HG03196 (cell line): ENCODE measurements at regions not wholly inside any gene's neighbourhood (a gene's known extent, or its start where the extent isn't known, plus 50 kb on each side); places are given as distances from the start of the nearest gene placed in this dataset.

Experiments used
- ATAC-seq: cut with Tn5 transposase; IDR thresholded peaks from one replicate; pipeline ENCODE4 v1.9.1; 2021; ENCODE audit not compliant: unreplicated experiment

DNA sequence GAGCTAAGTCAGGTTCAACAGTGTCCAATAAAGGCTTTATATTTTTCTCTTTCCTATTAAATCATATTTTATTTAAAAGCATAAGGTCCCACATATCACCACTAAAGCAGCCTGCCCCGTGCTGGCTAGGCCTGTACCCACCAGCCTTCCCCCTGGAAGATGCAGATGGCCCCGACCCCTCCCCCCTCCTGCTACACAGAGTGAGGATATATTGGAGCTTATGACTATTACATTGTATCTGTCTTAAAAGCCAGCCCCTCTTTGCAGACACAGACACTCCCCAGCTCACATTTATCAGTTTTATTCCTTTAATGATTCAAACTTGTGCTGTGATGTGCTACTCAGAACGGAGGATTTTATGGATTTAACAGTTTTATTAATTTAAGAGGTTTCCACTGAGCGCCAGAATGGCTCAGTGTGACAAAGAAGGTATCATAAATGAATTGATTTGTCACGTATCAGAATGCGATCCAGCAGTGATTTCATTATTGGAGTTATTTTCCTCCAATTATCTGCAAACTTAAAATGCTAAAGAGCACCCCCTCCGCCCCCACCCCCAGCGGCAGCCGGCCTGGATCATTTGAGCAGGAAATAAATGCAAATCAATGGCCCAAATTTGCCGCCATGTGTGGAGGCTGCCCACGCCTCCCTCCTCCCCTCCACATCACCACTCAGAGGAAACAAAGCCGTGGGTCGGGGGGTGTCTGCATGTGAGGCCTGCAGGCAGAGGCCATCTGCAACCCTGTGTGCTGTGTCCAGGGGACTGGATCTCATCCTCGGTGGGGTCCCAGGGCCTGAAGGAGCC, 72.6 kb upstream of the ZMIZ1 start:
- ATAC-seq = no peak

DNA sequence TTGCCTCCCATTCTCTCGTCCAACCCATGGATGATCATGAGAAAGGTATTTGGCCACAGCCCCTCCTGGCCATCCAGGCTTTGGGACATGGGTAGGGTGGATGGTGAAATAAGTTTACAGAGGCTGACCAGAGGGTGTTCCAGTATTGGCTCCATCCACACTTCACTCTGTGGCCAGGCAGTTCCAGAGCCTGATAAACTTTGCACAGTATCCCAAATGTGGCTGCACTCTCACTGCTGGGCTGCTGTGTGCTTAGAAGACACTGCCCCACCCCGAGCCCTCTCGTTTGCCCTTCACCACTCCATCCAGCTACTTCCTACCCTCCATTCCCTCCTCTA, 72.0 kb upstream of the ZMIZ1 start:
- no peak for ATAC-seq

DNA sequence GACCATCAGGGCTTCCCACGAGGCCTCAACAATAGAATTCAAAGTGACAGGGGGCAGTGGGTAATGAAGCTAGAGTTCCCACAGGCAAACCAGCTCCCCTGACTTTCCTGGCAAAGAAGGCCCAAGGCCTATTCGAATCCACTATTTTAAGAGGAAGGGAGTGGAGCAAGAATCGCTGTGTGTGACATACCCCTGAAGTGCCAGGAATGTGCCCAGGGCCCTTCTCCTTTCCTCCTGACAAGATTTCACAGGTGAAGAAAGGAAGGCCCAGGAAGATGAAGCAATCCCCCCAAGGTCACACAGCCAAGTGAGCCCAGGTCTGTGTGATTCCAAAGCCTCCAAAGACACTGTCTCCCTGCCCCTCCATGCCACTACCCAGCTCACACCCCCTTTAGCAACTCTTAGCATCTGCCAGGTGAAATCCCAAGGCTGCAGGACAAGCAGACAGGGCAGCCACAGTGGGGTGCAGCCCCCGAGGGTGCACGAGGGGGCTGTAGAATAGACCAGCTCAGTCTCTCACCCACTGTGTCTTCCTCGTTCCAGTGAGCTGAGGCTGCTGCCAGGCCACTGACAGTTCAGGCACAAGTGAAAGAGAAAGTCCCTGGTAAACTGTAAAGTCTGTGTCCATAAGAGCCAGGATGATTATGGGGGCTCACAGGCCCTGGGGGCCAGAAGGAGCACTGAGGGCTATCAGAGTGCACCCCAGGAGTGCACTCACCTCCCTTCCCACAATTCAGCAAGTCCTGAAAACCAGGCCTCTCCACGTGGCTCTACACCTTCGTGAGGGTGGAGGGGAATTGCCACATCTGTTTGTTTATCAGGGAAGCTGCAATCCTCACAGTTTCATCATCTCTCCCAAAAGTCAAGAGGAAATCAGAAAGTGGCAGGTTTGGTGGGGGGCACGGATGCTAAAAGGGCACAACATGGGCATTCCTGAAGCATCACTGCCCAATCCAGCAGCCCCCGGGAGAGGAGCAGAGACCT, 70.8 kb upstream of the ZMIZ1 start:
- ATAC-seq = no peak

DNA sequence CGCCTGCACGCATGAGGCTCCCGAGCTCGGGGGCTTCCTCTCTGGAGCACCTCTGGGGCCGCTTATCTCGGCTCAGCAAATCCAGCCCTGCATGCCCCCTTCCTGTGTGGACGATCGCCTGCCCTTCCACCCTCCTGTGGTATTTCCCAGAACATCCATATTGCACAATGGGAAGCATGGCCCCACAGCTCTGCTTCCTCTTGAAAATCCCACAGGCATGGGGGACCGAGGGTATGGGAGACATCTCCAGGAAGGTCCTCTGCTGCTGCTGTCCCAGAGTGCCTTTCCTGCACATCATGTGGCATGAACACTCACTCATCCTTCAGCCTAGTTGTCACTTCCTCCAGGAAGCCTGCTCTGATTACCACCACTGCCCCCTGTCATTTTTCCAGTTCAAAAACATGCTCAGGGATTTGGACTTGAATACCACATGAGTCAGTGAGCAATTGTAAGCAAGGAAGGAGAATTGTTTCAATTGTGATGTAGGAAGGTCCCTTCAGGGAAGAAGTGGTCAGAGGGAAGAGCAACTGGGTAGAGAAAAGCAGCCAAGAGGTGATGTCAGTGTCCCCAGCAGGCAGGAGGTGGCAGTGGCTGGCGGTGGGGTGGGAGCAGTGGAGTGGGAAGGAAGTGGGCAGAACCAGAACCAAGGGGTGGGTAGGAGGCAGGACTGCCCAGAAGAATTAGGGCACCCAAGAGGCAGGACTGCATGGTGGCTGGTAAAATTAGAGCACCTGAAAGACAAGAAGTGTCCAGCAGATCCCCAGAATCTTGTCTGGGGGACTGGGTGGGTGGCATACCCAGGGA, 67.5 kb upstream of the ZMIZ1 start:
- no peak for ATAC-seq

DNA sequence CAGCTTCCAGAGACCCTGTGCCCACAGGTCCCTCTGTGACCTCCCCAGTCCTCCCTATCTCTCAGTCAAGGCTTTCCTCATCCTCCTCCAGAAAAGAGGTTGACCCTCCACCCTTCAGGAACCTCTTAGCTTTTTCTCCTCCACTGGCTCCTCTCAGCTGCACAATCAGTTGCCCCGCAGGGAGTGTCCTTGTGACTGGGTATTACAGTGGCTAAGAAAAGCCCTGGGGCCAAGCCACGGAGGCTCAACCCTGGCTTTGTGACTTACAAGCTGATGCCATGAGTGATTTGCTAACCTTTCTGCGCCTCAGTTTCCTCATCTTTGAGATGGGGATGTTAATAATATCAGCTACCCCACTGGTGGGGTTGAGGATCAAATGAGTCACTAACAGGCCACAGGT, 66.4 kb upstream of the ZMIZ1 start:
- no peak for ATAC-seq

DNA sequence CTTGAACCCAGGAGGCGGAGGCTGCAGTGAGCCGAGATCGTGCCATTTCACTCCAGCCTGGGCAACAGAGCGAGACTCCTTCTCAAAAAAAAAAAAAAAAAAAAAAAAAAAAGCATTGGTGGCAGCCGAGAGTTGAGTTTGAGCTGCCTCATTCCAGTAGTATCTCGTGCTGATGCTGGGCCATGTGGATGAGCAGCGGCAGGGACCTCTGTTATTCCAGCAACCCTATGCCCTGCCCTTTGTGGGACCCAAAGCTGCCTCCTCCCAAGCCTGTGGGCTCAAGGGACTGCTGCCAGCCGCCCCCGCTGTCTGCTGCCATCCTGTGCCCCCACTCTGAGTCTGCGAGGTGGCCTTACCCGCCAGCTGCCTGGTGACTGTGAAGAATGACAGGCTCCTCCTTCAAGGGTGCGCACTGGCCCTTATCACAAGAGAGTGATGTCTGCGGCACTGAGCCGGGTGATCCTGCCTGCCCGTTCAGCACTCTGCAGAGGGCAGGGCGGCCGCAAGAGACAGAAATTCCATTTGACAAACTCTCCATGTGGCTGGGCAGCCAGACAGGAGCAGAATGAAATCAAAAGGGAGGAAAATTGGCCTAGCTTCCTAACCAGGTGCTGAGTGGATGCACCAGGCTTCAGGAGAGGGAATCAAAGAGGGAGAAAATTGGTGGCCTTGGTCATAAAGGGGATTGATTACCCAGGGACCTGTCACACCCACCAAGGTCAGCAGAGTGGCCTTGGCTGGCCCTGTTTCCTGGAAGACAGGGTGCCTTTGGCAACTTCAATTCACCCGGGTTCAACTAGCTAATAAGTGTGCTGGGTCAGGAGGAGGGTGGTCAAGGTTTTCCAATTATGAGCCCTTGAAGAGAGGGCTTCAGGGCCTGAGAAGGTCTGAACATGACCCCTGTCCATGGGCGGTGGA, 65.3 kb upstream of the ZMIZ1 start:
- no peak for ATAC-seq

DNA sequence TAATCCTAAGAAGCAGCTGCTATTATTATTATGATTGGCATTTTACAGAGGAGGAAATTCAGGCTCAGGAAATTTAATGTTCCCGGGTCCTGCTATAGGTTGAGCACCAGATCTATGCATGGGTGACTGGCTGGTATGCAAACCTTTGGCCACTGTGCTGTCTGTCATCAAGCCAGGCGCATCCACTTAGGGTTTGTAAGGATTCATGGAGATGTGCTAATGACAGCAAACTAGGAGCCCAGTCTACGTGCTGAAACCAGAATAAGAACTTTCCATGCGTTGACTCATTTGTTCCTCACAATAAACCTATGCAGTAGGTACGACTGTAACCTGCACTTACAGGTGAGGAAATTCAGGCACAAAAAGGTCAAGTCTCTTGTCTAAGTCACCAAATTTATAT, 64.5 kb upstream of the ZMIZ1 start:
- ATAC-seq = no peak

DNA sequence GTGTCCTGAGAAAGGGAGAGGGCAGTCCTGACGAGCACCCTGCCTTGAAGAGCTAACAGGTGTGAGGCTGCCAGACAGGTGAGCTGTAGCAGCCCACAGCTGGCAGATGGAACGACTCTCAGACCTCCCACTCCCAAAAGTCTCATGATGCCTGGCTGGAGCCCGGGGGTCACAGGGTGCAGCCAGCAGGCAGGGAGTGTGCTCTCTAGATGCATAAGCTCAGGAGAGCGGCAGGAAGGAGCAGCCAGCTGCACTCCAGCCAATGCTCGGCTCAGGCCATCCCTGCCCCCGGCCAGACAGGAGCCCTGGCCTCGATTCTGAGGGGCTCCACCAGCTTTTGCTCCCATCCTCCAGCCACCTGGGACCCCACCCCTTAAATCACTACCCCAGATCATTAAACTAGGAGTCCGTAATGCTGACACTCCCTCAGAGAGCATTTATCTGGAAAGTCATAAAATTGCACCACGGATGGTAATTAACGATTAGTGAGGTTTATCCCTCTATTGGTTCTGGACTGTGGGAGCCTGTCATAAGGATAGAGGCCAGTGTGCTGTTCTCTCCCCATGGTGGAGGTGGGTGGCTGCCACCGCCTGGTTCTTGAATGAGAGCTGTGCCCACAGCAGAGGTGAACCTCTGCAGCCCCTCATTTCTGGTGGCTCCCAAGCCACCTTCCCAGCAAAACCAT, 63.5 kb upstream of the ZMIZ1 start:
- ATAC-seq = no peak

DNA sequence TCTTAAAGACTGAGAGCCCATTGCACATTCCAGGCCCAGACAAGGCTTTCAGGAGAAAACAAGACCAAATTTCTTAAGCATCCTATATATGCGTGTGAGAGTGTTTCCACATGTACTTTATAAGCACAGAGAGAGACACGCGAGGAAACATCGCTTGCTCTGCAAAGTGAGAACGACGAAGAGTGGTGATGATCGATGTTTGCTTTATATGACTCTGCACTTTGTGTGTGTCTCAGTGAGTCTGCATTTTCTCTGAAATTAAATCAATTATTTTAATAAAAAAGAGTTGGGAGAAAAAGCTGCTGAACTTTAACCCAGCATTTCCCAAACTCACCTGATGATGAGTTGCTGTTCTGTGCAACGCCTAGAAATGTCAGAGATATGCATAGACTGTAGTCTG, 61.7 kb upstream of the ZMIZ1 start:
- no peak for ATAC-seq

DNA sequence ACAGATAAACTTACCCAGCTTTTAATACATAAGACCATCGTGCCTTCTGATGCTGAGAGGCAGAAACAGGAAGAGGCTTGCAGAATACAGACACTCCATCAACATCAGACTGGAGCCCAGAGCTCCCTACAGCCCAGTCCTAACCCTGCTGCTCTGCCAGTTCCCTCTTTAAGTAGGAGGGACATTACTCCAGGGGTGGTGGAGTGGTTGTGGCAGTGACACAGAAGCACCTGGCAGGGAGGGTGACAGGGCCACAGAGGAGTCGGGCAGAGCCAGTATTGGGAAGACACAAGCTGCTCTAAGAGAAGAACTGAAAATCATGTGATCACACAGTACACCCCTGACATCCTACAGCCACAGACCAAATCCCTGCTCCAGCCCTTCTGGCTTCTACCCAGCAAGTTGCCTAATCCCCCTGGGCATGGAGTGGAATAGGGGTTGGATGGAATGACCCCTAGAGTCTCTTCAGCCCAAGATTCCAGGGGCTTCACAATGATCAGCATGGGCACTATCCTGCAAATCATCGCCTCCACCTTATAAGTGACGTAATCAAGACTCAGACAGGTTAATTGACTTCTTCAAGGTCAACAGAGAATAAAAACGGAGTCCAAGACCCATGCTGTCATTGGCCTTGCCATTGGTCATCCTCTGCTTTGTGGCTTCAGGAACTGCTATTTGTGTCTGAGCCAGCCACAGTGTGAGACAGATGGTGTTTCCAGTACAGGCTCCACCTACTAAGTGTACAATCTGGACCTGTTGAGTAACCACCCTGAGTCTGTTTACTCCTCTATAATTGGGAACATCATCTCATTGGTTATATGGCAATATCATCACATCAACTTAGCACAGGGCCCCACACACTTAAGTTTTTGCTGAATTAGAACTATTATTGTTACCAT, 61.1 kb upstream of the ZMIZ1 start:
- ATAC-seq = no peak

DNA sequence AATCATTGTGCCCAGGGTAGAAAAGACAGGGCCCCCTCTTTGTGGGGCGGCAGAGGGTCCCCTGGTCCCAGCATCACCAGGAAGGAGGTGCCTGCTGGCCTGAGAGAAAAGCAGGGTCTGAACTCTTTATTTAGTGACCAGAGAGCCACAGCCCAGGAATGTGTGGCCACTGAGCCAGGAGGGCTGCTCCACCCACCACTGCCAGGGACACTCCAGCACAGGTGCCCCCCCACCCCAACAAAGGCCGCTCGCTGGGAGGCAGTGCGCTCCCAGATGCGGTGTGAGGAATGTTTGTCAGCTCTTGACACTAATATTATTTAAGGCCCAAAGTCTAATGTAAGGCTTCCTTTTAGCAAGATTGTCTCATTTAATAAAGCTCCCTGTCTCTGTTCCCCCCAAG, 59.6 kb upstream of the ZMIZ1 start:
- ATAC-seq = no peak

DNA sequence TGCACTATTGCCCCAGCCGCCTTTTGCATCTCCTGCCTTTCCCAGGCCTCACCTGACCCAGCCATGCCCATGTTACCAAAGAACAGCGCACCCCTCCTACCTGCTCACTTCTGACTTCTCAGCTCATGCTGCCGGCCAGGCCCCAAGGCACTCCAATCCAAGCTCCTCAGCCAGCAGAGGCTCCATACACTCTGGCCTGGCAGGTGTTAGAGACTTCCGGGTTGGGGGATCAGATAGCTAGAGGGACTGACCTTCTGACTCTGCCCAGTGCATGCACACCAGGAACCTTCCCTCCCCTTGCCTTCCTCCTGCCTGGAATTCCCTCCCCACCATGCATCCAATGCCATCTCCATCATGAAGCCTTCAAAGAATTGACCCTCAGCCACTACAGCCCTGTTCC, 56.2 kb upstream of the ZMIZ1 start:
- no peak for ATAC-seq

DNA sequence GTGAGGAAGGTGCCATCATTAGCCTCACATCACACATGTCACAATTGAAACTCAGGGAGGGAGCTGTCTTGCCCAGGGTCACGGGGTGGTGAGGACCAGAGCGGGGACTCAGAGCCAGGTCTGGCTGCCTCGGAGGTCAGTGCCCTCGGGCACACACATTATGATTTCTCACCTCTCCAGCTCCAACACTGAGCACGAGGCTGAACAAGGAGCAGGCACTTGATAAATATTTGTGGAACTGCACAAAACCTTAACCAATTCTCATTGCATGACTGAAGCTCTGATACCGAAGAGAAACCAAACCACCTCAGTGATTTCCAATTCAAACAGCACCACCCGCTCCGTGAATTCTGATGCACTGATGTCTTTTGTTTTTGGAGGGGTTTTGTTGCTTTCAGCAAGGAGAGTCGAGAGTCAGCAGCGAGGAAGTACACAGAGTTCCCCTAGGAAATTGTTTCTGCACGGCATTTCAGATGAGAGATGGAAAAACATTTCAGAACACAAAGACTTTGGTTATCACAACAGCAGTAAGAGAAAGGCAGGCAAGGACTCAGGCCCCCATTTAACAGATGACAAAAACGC, 55.3 kb upstream of the ZMIZ1 start:
- ATAC-seq = no peak

DNA sequence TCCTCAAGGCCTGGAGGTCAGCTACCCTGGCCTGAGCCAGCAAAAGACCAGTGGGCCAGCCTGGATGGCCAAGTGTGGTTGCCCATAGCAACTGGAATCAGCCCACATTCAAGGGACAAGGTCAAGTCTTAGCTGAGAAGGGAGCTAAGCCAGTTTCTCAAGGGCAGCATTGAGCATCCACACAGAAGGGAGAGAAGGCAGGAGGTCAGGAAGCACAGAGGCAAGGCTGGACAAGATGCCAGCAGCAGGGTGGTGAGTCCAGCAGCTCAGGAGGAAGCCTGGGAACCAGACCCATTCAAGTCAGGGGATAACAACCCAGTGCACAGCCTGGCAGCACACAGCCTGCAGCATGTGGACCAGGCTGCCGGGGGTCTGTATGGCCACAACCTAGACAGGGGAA, 54.0 kb upstream of the ZMIZ1 start:
- ATAC-seq = no peak

DNA sequence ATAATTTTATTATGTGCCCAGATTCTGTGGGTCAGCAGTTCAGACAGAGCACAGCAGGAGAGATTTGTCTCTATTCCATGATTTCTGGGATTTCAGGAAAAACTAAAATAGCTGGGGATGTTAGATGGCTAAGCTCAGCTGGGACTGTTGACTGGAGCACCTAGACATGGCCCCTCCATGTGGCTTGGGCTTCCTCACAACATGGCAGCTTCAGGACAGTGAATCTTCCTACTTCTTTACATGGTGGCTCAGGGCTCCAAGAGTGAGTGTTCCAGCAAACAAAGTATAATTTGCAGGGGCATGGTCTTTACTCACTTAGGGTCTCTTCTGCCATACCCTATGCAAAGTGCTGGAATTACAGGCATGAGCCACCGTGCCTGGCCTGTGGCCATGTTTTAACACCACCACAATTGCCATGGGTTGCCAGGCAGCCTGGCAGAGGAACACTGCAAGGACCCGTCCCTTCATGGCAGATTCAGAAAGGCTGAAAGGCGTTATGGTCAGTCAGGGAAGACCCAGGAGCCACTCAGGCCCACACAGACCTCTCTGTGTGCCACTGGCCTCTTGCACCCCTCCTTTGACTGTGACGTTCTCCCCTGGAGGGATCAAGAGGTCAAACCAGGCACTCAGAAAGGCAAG, 50.8 kb upstream of the ZMIZ1 start:
- ATAC-seq = no peak

DNA sequence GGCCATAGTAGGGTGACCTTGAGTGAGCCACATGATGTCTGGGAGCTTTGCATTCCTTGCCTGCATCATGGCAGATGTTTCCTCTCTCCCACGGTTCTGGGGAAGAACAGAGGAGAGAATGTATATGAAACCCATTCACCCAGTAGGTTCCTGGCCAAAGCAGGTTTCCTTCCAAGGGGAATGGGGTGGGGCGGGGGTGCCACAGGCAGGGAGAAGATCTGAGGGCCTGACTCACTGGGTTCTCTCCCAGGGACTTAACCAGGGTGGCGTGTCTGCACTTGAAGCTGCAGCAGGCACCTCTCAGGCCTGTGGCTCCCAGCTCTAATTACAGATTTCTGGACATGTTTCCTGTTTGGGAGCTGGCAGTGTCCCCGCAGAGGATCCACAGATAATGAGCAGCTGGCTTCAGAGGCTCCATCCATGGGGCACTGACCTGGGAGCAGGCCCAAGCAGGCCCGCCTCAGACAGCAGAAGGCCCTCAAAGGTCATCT, 50.2 kb upstream of the ZMIZ1 start:
- no peak for ATAC-seq
